ENCODE measurements at regions not wholly inside any gene's neighbourhood (a gene's known extent, or its start where the extent isn't known, plus 50 kb on each side); places are given as distances from the start of the nearest gene placed in this dataset.

- Histone ChIP-seq H3K4me3 (no peak overlapping the region), H3K9me3 (peaks cover 0 to 4% (median 0%) of the 10 kb centered on the region in 4 donors), H3K27me3 (no peaks in the 10 kb centered on the region), H3K4me1 (no peaks in the 10 kb centered on the region), H3K36me3 (no peaks in the 10 kb centered on the region), H3K27ac (no peak overlapping the region)
- no peak for DNase-seq (ENCODE audit: low spot score in 2 of 2)
- TF ChIP-seq POLR2A (IDR thresholded peaks at IDR 0.05): no peak
- no peak for TF ChIP-seq CTCF (IDR thresholded peaks at IDR 0.05)
- TF ChIP-seq EP300 (IDR thresholded peaks at IDR 0.05): no peak
- WGBS, 2 donors: 79 to 88% methylated on average over 8 of the region's 8 CpGs
Observed at GRCh38 chr22:47698906-47699305, 936.5 kb downstream of the TBC1D22A start.

GRCh38 chr22:47697861-47698260 is 935.4 kb downstream of the TBC1D22A start:
- DNase-seq (ENCODE audit: low spot score in 2 of 2): no peak
- Histone ChIP-seq H3K4me3 (no peak overlapping the region), H3K27me3 (no peaks in the 10 kb centered on the region), H3K9me3 (peaks cover 0 to 4% (median 0%) of the 10 kb centered on the region in 4 donors), H3K27ac (no peak overlapping the region), H3K4me1 (no peaks in the 10 kb centered on the region), H3K36me3 (no peaks in the 10 kb centered on the region)
- 45 to 71% methylated on average over 1 of the region's 1 CpG for WGBS, 2 donors
- TF ChIP-seq EP300 (IDR thresholded peaks at IDR 0.05) (no peak), CTCF (IDR thresholded peaks at IDR 0.05) (no peak), POLR2A (IDR thresholded peaks at IDR 0.05) (no peak)

- Histone ChIP-seq H3K4me1 (no peaks in the 10 kb centered on the region), H3K4me3 (no peak overlapping the region), H3K9me3 (peaks cover 0 to 4% (median 0%) of the 10 kb centered on the region in 4 donors), H3K27ac (no peak overlapping the region), H3K27me3 (no peaks in the 10 kb centered on the region), H3K36me3 (no peaks in the 10 kb centered on the region)
- WGBS, 2 donors: 69 to 74% methylated on average over 3 of the region's 3 CpGs
- no peak for DNase-seq (ENCODE audit: low spot score in 2 of 2)
- no peak for TF ChIP-seq CTCF (IDR thresholded peaks at IDR 0.05)
- no peak for TF ChIP-seq EP300 (IDR thresholded peaks at IDR 0.05)
- TF ChIP-seq POLR2A (IDR thresholded peaks at IDR 0.05): no peak
Observed at GRCh38 chr22:47696776-47697175, 934.3 kb downstream of the TBC1D22A start.

GRCh38 chr22:47695176-47695575 is 932.7 kb downstream of the TBC1D22A start:
- WGBS, 2 donors: 83 to 89% methylated on average over 5 of the region's 5 CpGs
- DNase-seq (ENCODE audit: low spot score in 2 of 2): no peak
- H3K27me3 ChIP-seq: no peaks in the 10 kb centered on the region

GRCh38 chr22:47694536-47695130 is 932.2 kb downstream of the TBC1D22A start:
- H3K4me1 ChIP-seq: no peaks in the 10 kb centered on the region
- no peaks in the 10 kb centered on the region for H3K36me3 ChIP-seq
- no peaks in the 10 kb centered on the region for H3K27me3 ChIP-seq
- H3K27ac ChIP-seq: no peak overlapping the region
- TF ChIP-seq POLR2A (IDR thresholded peaks at IDR 0.05) (no peak), EP300 (IDR thresholded peaks at IDR 0.05) (no peak), CTCF (IDR thresholded peaks at IDR 0.05) (no peak)
- no peaks in the 10 kb centered on the region for H3K9me3 ChIP-seq
- no peak for DNase-seq (ENCODE audit: low spot score in 2 of 2)
- H3K4me3 ChIP-seq: no peak overlapping the region
- WGBS, 2 donors: 66 to 75% methylated on average over 4 of the region's 4 CpGs

More at GRCh38 chr22:47695176-47695575, 932.7 kb downstream of the TBC1D22A start:
- no peak overlapping the region for H3K27ac ChIP-seq
- no peaks in the 10 kb centered on the region for H3K9me3 ChIP-seq
- no peak overlapping the region for H3K4me3 ChIP-seq
- H3K4me1 ChIP-seq: no peaks in the 10 kb centered on the region
- no peaks in the 10 kb centered on the region for H3K36me3 ChIP-seq
- TF ChIP-seq EP300 (IDR thresholded peaks at IDR 0.05): no peak
- TF ChIP-seq CTCF (IDR thresholded peaks at IDR 0.05): no peak
- no peak for TF ChIP-seq POLR2A (IDR thresholded peaks at IDR 0.05)

Data from tibial nerve (tissue), 4 donors.